ENCODE measurements at regions not wholly inside any gene's neighbourhood (a gene's known extent, or its start where the extent isn't known, plus 50 kb on each side); places are given as distances from the start of the nearest gene placed in this dataset.

DNA sequence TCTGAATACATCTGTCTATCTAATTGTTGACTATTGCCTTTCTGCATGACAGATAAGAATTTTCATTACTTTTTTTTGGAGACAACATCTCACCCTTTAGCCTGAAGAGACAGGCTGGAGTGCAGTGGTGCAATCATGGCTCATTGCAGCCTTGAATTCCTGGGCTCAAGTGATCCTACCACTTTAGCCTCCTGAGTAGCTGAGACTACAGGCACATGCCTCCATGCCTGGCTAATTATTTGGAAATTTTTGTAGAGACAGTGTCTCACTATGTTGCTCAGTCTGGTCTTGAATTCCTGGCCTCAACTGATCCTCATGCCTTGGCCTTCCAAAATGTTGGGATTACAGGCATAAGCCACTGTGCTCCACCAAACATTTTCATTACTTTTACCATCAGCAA, 99.8 kb upstream of the ELAC2 start:
- TF ChIP-seq, protein P1, sequence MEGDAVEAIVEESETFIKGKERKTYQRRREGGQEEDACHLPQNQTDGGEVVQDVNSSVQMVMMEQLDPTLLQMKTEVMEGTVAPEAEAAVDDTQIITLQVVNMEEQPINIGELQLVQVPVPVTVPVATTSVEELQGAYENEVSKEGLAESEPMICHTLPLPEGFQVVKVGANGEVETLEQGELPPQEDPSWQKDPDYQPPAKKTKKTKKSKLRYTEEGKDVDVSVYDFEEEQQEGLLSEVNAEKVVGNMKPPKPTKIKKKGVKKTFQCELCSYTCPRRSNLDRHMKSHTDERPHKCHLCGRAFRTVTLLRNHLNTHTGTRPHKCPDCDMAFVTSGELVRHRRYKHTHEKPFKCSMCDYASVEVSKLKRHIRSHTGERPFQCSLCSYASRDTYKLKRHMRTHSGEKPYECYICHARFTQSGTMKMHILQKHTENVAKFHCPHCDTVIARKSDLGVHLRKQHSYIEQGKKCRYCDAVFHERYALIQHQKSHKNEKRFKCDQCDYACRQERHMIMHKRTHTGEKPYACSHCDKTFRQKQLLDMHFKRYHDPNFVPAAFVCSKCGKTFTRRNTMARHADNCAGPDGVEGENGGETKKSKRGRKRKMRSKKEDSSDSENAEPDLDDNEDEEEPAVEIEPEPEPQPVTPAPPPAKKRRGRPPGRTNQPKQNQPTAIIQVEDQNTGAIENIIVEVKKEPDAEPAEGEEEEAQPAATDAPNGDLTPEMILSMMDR (IDR thresholded peaks at IDR 0.05; ENCODE audit: insufficient read depth, low read depth, low read length, missing control alignments) = no peak
- H3K4me3 ChIP-seq (ENCODE audit: low read length) = no peak overlapping the region
- no peak for DNase-seq (ENCODE audit: low read depth)

DNA sequence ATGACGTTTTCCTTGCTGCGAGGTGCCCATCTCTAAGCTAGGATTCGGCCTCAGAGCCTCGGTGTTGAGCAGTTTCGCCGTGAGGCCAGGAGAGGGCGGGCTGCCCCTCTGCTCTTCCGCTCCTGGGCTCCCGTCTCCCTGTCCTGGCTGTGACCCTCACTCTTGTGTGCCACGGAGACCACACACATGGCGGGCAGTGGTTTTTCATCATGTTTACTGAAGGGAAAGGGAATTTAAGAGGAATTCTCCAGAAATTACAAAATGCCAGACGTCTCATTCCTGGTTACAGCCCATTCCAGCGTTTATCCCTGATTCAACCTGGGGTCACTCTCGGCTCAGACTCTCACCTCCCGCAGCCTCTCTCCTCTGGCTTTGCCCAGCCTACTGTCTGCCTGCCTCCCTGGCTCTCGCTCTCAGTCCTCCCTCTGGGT, 96.8 kb upstream of the ELAC2 start:
- peak; percentile 7 for DNase-seq (ENCODE audit: low read depth)
- TF ChIP-seq, protein P1 (IDR thresholded peaks at IDR 0.05; ENCODE audit: insufficient read depth, low read depth, low read length, missing control alignments) = no peak

DNA sequence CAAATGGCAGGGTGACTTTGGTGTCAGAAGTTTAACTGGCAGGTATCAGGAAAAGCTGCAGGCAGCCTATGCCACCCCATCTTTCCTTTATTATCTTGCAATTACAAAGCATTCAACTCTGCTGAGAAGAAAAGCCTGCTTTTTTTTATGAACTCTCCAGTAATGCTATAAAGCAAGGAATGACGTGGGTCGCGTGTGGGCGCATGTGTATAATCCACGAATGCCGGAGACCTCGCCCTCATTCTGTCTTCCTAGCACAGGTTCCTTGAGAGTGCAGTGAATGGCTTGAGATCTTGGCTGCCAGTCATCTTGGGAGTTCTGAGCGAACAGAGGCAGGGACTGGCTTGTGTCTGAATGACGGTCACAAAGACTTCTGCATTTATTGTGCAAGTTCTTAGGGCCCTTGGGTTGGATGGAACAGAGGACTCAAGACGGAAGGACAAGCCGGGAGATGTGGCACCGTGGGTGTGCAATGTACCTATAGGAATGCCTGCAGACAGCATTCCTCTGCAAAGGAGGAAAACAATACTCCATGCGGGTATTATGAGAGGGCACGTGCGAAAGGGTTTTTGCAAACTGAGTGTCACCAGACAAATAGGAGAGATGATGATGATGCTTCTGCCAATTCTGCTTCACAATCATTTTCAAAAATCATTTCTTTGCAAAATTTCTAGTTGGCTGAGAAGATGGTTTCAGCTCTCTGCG, 96.1 kb upstream of the ELAC2 start:
- DNase-seq (ENCODE audit: low read depth) = no peak
- no peak overlapping the region for H3K4me3 ChIP-seq (ENCODE audit: low read length)
- TF ChIP-seq, protein P1 (IDR thresholded peaks at IDR 0.05; ENCODE audit: insufficient read depth, low read depth, low read length, missing control alignments) = no peak

More for the DNA sequence above, 96.8 kb upstream of the ELAC2 start:
- no peak overlapping the region for H3K4me3 ChIP-seq (ENCODE audit: low read length)

DNA sequence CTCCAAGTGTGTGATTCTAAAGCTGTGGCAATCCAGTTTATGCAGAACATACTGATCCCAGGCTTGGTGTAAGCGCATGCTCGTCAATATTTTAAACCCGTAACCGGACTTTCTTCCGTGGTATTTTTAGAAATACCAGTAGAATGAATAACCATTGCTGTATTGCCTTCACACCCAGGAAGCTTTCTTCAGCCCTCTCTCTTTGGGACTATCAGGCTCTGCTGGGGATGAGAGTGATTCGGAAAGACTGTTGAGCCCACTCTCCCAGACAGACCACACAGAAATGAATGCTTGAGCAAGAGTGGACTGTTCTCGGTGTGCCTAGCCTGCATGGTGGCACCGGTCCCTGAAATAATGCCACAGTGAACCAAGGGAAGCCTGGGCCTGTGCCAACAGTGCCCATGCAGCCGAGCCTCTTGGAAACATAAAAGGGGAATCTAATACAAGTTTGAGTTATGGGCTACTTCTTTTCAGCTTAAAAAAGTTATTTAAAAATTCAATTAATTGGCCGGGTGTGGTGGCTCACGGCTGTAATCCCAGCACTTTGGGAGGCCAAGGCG, 89.9 kb upstream of the ELAC2 start:
- no peak overlapping the region for H3K4me3 ChIP-seq (ENCODE audit: low read length)
- DNase-seq (ENCODE audit: low read depth) = no peak

DNA sequence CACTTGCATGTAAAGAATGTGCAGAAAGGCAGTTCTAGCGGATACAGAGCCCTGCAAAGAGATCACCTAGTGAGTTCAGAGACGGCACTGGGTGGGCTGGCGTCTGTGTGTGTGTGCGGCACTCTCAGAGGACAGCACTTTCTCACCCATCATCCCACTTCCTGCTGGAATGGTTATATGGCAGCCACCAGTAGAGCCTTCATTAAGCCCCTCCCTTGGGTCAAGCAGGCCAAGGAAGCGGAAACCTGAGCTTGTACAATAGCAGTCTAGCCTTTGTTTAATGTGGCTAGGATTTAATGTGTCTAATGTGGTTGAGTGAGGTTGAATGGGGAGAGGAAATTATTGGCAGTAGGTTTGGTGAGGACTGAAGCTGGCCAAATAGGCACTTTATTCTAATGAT, 88.3 kb upstream of the ELAC2 start:
- TF ChIP-seq, protein P1 (IDR thresholded peaks at IDR 0.05; ENCODE audit: insufficient read depth, low read depth, low read length, missing control alignments) = no peak
- DNase-seq (ENCODE audit: low read depth) = no peak
- no peak overlapping the region for H3K4me3 ChIP-seq (ENCODE audit: low read length)

More for the DNA sequence above, 89.9 kb upstream of the ELAC2 start:
- TF ChIP-seq, protein P1 (IDR thresholded peaks at IDR 0.05; ENCODE audit: insufficient read depth, low read depth, low read length, missing control alignments) = no peak

DNA sequence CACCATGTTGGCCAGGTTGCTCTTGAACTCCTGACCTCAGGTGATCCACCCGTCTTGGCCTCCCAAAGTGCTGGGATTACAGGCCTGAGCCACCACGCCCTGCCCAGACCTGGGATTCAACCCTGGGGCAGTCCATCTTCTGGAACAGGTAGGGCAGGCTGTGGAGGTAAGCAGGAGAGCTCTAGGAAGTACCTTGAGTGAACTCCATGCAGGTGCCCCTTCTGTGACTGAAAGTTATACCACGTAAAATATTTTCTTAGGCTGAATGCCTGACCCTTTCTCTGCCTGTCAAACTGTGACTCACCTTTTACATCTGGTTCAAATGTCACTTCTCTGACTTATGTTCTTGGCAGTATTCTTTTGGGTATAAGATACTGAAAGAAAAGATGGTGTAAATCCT, 86.7 kb upstream of the ELAC2 start:
- DNase-seq (ENCODE audit: low read depth) = no peak
- H3K4me3 ChIP-seq (ENCODE audit: low read length) = no peak overlapping the region
- TF ChIP-seq, protein P1 (IDR thresholded peaks at IDR 0.05; ENCODE audit: insufficient read depth, low read depth, low read length, missing control alignments) = no peak

DNA sequence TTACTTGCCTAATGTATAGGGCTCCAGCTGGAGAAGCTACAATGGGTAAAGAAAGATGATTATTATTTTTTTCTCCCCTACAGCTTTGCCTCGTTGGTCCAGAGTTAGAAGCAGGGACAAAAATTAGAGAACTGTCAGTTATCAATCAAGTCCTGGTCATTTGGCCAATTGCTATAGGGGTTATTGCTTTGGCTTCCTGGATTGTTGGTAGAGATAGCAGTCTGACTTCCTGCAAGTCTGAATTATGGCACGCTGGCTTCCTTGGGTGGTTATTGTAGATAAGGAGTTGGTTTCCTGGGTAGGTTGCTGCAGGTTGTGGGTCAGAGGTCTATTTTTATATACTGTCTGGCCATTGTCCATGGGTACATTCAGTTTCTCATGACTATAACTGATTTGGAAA, 84.7 kb upstream of the ELAC2 start:
- TF ChIP-seq, protein P1 (IDR thresholded peaks at IDR 0.05; ENCODE audit: insufficient read depth, low read depth, low read length, missing control alignments) = no peak
- H3K4me3 ChIP-seq (ENCODE audit: low read length) = no peak overlapping the region
- no peak for DNase-seq (ENCODE audit: low read depth)
